ENCODE measurements at regions not wholly inside any gene's neighbourhood (a gene's known extent, or its start where the extent isn't known, plus 50 kb on each side); places are given as distances from the start of the nearest gene placed in this dataset.

- peaks cover 52 to 88% of the 10 kb centered on the region in 2 experiments for H3K9me3 ChIP-seq (ENCODE audit: insufficient read depth in 2 of 2, low read depth in 1 of 2, low read length in 1 of 2)
These were observed 129.9 kb downstream of the TRIM43 start for GRCh38 chr2:95721726-95722125.

More at GRCh38 chr2:95721726-95722125, 129.9 kb downstream of the TRIM43 start:
- Histone ChIP-seq H2BK20ac (ENCODE audit: low read length) (no peak overlapping the region), H2BK5ac (ENCODE audit: low read depth, low read length) (no peak overlapping the region), H4K5ac (ENCODE audit: insufficient read length, low read depth, low read length) (no peak overlapping the region), H2AFZ (ENCODE audit: low read length) (no peak overlapping the region), H3K27me3 (replicated peaks in 1 of 4; ENCODE audit: control insufficient read depth in 3 of 4, extremely low read depth in 1 of 4, insufficient read depth in 3 of 4, low read length in 3 of 4) (no peaks in the 10 kb centered on the region), H4K91ac (replicated peaks; ENCODE audit: insufficient read length, low read length) (no peak overlapping the region), H3K4ac (replicated peaks; ENCODE audit: insufficient read length, low read depth, low read length) (no peak overlapping the region), H3K36me3 (ENCODE audit: control insufficient read depth in 2 of 4, insufficient read depth in 4 of 4, low read length in 3 of 4) (no peaks in the 10 kb centered on the region; a peak in 1 of 8 replicates), H4K20me1 (replicated peaks in 1 of 2; ENCODE audit: control insufficient read depth in 1 of 2, insufficient read depth in 2 of 2, low read length in 2 of 2) (no peaks in the 10 kb centered on the region), H4K8ac (ENCODE audit: extremely low read depth, insufficient read depth, low read length) (no peak overlapping the region), H3K9ac (replicated peaks in 1 of 4; ENCODE audit: extremely low read depth in 1 of 4, low read depth in 3 of 4, low read length in 3 of 4) (no peak overlapping the region), H3K23me2 (ENCODE audit: low read depth, low read length) (no peaks in the 10 kb centered on the region), H3K56ac (replicated peaks; ENCODE audit: insufficient read length, low read depth, low read length) (no peak overlapping the region), H3K79me2 (ENCODE audit: control insufficient read depth in 1 of 2, insufficient read depth in 2 of 2, low read length in 2 of 2) (no peaks in the 10 kb centered on the region), H3K27ac (ENCODE audit: low read depth, low read length) (no peak overlapping the region), H3K14ac (ENCODE audit: insufficient read length) (no peak overlapping the region), H3K4me3 (ENCODE audit: extremely low read depth in 1 of 4, insufficient read depth in 2 of 4, low read depth in 3 of 4, low read length in 4 of 4) (no peak overlapping the region), H3K4me2 (ENCODE audit: insufficient read depth in 1 of 2, low read depth in 2 of 2, low read length in 2 of 2) (no peak overlapping the region), H3K18ac (ENCODE audit: extremely low read depth, low read length) (no peak overlapping the region), H2BK120ac (replicated peaks; ENCODE audit: low read depth, low read length) (no peak overlapping the region), H3K79me1 (ENCODE audit: low read depth, low read length) (no peaks in the 10 kb centered on the region), H2AK5ac (ENCODE audit: low read depth, low read length) (no peak overlapping the region), H2BK15ac (ENCODE audit: low read length) (no peak overlapping the region), H2BK12ac (ENCODE audit: low read depth, low read length) (no peak overlapping the region), H3K4me1 (replicated peaks in 1 of 4; ENCODE audit: control insufficient read depth in 3 of 4, insufficient read depth in 4 of 4, low read length in 3 of 4) (no peaks in the 10 kb centered on the region), H3K23ac (ENCODE audit: insufficient read length) (no peak overlapping the region)
- POLR2A ChIA-PET (ENCODE audit: partially characterized antibody): no interaction called here
- 85% methylated on average over 5 of the region's 8 CpGs; no CpG with 5 or more reads in 1 of the 2 experiments for WGBS, 2 experiments (ENCODE audit: extremely low coverage in 1 of 2, insufficient coverage in 1 of 2, insufficient read length in 1 of 2, insufficient replicate concordance in 2 of 2, low coverage in 1 of 2, low lambda C conversion rate in 2 of 2, missing lambda C conversion rate in 1 of 2)
- no peak for FAIRE-seq
- CTCF ChIA-PET (ENCODE audit: partially characterized antibody): no interaction called here
- TF ChIP-seq ASH2L (IDR thresholded peaks at IDR 0.05; ENCODE audit: low read length) (no peak), SRF (IDR thresholded peaks at IDR 0.05; ENCODE audit: low read depth, low read length) (no peak), EGR1 (IDR thresholded peaks at IDR 0.05; ENCODE audit: borderline replicate concordance, low read depth, low read length) (no peak), BCL11A (IDR thresholded peaks at IDR 0.05; ENCODE audit: low read depth in 2 of 2, low read length in 2 of 2) (no peak)
- DNase-seq (ENCODE audit: low read depth in 1 of 2, low spot score in 2 of 2): no peak

All from H1 (cell line).